Transverse colon (tissue), 4 donors: ENCODE measurements at regions not wholly inside any gene's neighbourhood (a gene's known extent, or its start where the extent isn't known, plus 50 kb on each side); places are given as distances from the start of the nearest gene placed in this dataset.

Experiments used
- DNase-seq: peaks from one replicate; pipeline ENCODE4 v3.0.0-alpha.2; 2019
- H3K27ac ChIP-seq, 4 donors: fragments of 200-600 bp; sonication (generic); 2 replicates each; pipeline ENCODE4 v1.5.1; 2016 to 2018; ENCODE audit warnings: inconsistent platforms in 4 of 4
- H3K27me3 ChIP-seq: fragments of 200-600 bp; sonication (generic); 2 replicates; pipeline ENCODE4 v1.5.1; 2017; ENCODE audit warnings: inconsistent platforms
- H3K36me3 ChIP-seq, 4 donors: fragments of 200-600 bp; sonication (generic); 2 replicates each; pipeline ENCODE4 v1.5.1; 2017 to 2019; ENCODE audit warnings: inconsistent platforms in 4 of 4
- H3K4me1 ChIP-seq, 4 donors: fragments of 200-600 bp; sonication (generic); 2 replicates each; pipeline ENCODE4 v1.5.1; 2017 to 2020; ENCODE audit warnings: inconsistent platforms in 4 of 4
- H3K4me3 ChIP-seq, 4 donors: fragments of 200-600 bp; sonication (generic); 1 replicate in 1 of 4; 2 replicates in 3 of 4; pipeline versions ENCODE4 v1.5.1 to v1.6.1; 2017 to 2019; ENCODE audit warnings: inconsistent platforms in 4 of 4
- H3K9me3 ChIP-seq, 2 donors: fragments of 200-600 bp; sonication (generic); 2 replicates each; pipeline ENCODE4 v1.5.1; 2017 to 2019; ENCODE audit warnings: inconsistent platforms in 2 of 2
- EP300 ChIP-seq: sonication (generic); formaldehyde crosslinking; IDR thresholded peaks from one replicate; pipeline ENCODE4 v1.6.1; 2017; ENCODE audit warnings: antibody characterized with exemption, low read depth
- POLR2A ChIP-seq: fragments of 450-650 bp; IDR thresholded peaks from one replicate; pipeline ENCODE4 v1.6.1; 2016; ENCODE audit warnings: antibody characterized with exemption, mild to moderate bottlenecking, moderate library complexity
- POLR2AphosphoS5 ChIP-seq, 3 donors: sonication (generic); formaldehyde crosslinking; IDR thresholded peaks; one replicate each; pipeline ENCODE4 v1.6.1; 2016; ENCODE audit warnings: antibody characterized with exemption in 3 of 3
- WGBS, 2 donors: methylation state at CpG; one replicate each; pipeline ENCODE4 v1.1.5; 2018; ENCODE audit warnings: low coverage in 1 of 2; 5-methylcytosine and 5-hydroxymethylcytosine counted together
- in situ Hi-C, 4 donors: fragments of 200-750 bp; cut with MboI; loops; one replicate each; pipeline versions ENCODE4 v1.15.0 to v1.15.1; 2017; ENCODE audit warnings: low sequenced_read_pairs in 3 of 4, low pct_ligation_motif_present in 1 of 4, low pct_unique_long_range_greater_than_20kb in 1 of 4
- intact Hi-C: fragments of 100-400 bp; cut with DNase I; formaldehyde crosslinking; loops from one replicate; pipeline ENCODE4 v1.15.1; 2023; ENCODE audit warnings: low total_unique reads
- TF ChIP-seq, protein P1 (sequence below), 5 experiments: fragments of 200-600 bp in 3 of 5; fragments of 450-650 bp in 2 of 5; sonication (generic) in 3 of 5; IDR thresholded peaks; 1 replicate in 2 of 5; 2 replicates in 3 of 5; pipeline ENCODE4 v1.5.1; 2016 to 2017; ENCODE audit warnings: antibody characterized with exemption in 5 of 5, inconsistent platforms in 3 of 5, mild to moderate bottlenecking in 2 of 5, moderate library complexity in 1 of 5

DNA sequence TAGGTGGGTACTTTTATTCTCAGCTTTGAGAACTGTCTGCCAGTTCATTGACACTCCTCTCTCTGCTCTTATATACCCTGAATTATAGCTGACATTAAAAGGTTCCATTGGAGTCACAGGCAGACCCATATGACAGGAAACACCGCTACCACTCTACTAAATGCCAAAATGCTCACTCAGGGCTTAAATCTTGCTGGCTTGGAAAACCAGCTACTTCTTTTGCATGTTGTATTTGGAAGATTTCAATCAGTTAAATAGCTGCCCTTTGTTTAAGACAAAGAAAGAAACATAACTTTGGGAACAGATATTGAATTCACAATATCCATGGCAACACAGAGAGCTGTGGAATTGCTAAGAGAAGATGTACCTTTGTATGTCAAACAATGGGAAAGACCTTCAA lies 876.5 kb downstream of the USP25 start:
- in situ Hi-C loops, result no loop called here
- WGBS, 2 donors, result 73 to 81% methylated on average over 1 of the region's 1 CpG
- Histone ChIP-seq H3K27me3 (no peaks in the 10 kb centered on the region), H3K27ac (no peak overlapping the region), H3K36me3 (no peaks in the 10 kb centered on the region), H3K4me1 (no peaks in the 10 kb centered on the region), H3K9me3 (no peaks in the 10 kb centered on the region), H3K4me3 (no peak overlapping the region)
- intact Hi-C loops, result no loop called here
- DNase-seq, result no peak
- TF ChIP-seq EP300 (no peak), POLR2A (no peak)
- TF ChIP-seq, protein P1, sequence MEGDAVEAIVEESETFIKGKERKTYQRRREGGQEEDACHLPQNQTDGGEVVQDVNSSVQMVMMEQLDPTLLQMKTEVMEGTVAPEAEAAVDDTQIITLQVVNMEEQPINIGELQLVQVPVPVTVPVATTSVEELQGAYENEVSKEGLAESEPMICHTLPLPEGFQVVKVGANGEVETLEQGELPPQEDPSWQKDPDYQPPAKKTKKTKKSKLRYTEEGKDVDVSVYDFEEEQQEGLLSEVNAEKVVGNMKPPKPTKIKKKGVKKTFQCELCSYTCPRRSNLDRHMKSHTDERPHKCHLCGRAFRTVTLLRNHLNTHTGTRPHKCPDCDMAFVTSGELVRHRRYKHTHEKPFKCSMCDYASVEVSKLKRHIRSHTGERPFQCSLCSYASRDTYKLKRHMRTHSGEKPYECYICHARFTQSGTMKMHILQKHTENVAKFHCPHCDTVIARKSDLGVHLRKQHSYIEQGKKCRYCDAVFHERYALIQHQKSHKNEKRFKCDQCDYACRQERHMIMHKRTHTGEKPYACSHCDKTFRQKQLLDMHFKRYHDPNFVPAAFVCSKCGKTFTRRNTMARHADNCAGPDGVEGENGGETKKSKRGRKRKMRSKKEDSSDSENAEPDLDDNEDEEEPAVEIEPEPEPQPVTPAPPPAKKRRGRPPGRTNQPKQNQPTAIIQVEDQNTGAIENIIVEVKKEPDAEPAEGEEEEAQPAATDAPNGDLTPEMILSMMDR (IDR thresholded peaks at IDR 0.05), result no peak

- Histone ChIP-seq H3K27ac (no peak overlapping the region), H3K4me1 (no peaks in the 10 kb centered on the region), H3K27me3 (no peaks in the 10 kb centered on the region), H3K4me3 (no peak overlapping the region), H3K36me3 (no peaks in the 10 kb centered on the region), H3K9me3 (no peaks in the 10 kb centered on the region)
- 70 to 88% methylated on average over 3 of the region's 3 CpGs for WGBS, 2 donors
- in situ Hi-C loops (no loop called here), intact Hi-C loops (no loop called here)
- DNase-seq, result no peak
- TF ChIP-seq, protein P1 (IDR thresholded peaks at IDR 0.05), result no peak
- TF ChIP-seq POLR2AphosphoS5 (IDR thresholded peaks at IDR 0.05) (no peak), POLR2A (no peak)
These were observed 878.5 kb downstream of the USP25 start for GRCh38 chr21:16608209-16608830.

DNA sequence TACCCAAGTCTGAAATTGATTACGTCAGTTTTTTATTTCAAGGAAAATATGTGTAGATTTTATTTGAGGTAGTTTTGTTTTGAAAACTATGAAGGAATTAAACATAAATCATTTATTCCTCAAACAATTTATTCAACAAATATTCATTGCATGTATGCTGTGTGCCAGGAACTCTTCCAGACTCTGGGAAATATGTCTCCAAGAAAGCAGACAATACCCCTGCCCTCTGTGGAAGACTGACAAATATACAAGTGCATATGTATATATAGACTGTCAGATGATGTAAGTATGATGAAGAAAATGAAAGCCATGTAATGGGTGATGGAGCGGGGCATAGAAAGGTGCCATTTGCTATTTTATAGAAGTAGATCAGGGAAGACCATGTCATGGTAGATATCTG lies 889.5 kb downstream of the USP25 start:
- H3K27me3 ChIP-seq, result no peaks in the 10 kb centered on the region
- no peak overlapping the region for H3K27ac ChIP-seq
- in situ Hi-C loops (no loop called here), intact Hi-C loops (no loop called here)
- no peak for DNase-seq
- no peak overlapping the region for H3K4me3 ChIP-seq
- WGBS, 2 donors, result 77 to 88% methylated on average over 2 of the region's 2 CpGs
- H3K9me3 ChIP-seq, result no peaks in the 10 kb centered on the region
- H3K4me1 ChIP-seq, result no peaks in the 10 kb centered on the region
- no peaks in the 10 kb centered on the region for H3K36me3 ChIP-seq
- TF ChIP-seq POLR2A (no peak), EP300 (no peak), POLR2AphosphoS5 (IDR thresholded peaks at IDR 0.05) (no peak)
- TF ChIP-seq, protein P1 (IDR thresholded peaks at IDR 0.05), result no peak

- in situ Hi-C loops, result no loop called here
- WGBS, 2 donors, result 19 to 25% methylated on average over 1 of the region's 1 CpG
- H3K9me3 ChIP-seq, result no peaks in the 10 kb centered on the region
- no peaks in the 10 kb centered on the region for H3K4me1 ChIP-seq
- intact Hi-C loops, result no loop called here
- TF ChIP-seq, protein P1 (IDR thresholded peaks at IDR 0.05), result no peak
- TF ChIP-seq POLR2AphosphoS5 (IDR thresholded peaks at IDR 0.05), result no peak
- TF ChIP-seq EP300, result no peak
- TF ChIP-seq POLR2A, result no peak
- no peak overlapping the region for H3K4me3 ChIP-seq
- no peak for DNase-seq
- H3K36me3 ChIP-seq, result no peaks in the 10 kb centered on the region
- H3K27ac ChIP-seq, result no peak overlapping the region
- no peaks in the 10 kb centered on the region for H3K27me3 ChIP-seq
These were observed 891.1 kb downstream of the USP25 start for GRCh38 chr21:16620786-16621320.
